T-helper 2 cell (primary cell): ENCODE measurements at regions not wholly inside any gene's neighbourhood (a gene's known extent, or its start where the extent isn't known, plus 50 kb on each side); places are given as distances from the start of the nearest gene placed in this dataset.
"Not testable (repeated sequence)": the region's sequence is repeated elsewhere in the genome, so short reads cannot be mapped to it uniquely, and the experiment has no call there.

Source experiments
- DNase-seq, 5 experiments: peaks; one replicate each; pipeline versions ENCODE4 v3.0.0 to v3.0.0-alpha.2; 2012 to 2022

- DNase-seq, result no peak
Observed at GRCh38 chr11:45000918-45001317, 50.2 kb upstream of the TP53I11 start.

GRCh38 chr11:45001466-45002165 is 50.9 kb upstream of the TP53I11 start:
- no peak for DNase-seq

- no peak for DNase-seq
Observed at GRCh38 chr11:45005106-45005505, 54.4 kb upstream of the TP53I11 start.

DNA sequence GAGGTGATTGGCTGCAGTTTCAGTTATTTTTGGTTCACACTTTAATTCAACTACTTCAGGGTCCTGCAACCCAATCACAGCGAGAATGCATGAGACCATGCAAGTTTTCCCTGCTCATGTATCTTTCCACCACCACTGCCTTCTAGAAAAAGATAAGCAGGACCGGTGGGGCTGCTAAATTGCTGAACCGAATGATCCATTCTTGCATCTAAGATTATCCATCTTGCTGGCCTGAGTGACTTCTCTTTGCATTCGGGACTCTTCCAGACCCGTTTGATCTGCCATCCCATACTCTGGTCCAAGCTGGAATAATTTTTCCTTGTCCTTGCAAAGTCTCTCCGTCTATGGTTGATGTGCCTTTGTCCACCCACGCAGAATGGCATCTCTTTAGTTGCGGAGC is 56.3 kb upstream of the TP53I11 start:
- DNase-seq, result no peak

DNA sequence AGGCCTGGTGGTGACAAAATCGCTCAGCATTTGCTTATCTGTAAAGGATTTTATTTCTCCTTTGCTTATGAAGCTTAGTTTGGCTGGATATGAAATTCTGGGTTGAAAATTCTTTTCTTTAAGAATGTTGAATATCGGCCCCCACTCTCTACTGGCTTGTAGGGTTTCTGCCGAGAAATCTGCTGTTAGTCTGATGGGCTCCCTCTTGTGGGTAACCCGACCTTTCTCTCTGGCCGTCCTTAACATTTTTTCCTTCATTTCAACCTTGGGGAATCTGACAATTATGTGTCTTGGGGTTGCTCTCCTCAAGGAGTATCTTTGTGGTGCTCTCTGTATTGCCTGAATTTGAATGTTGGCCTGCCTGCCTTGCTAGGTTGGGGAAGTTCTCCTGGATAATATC is 65.3 kb upstream of the TP53I11 start:
- not testable (repeated sequence) for DNase-seq

GRCh38 chr11:45016446-45016845 is 65.8 kb upstream of the TP53I11 start:
- peak in 1 of 5 experiments; percentile 2 for DNase-seq

DNA sequence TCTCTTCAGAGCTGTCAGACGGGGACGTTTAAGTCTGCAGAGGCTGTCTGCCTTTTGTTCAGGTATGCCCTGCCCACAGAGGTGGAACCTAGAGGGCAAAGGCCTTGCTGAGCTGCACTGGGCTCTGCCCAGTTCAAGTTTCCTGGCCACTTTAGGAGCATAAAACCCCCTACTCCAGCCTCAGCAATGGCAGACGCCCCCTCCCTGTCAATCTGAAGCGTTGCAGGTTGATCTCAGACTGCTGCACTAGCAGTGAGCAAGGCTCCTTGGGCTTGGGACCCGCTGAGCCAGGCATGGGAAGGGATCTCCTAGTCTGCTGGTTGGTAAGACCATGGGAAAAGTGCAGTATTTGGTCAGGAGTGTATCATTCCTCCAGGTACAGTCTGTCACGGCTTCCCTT is 66.6 kb upstream of the TP53I11 start:
- no peak for DNase-seq

DNA sequence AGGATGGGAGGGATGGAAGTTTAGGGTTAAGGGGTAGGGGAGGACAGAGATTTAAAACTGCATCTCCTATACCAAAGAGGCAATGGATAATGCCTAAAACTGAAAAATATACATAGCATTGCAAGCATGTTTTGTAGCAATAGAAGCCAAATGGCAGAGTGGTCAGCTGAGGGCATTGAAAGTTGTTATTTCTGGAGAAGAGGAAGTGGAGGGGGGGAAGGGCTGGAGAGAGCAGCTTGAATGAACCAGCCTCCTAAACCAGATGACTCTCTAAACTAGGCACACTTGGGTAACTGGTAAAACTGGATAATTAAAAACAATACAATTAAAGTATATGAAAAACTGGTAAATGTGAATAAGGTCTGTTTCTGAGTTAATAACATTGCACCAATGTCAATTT is 70.3 kb upstream of the TP53I11 start:
- no peak for DNase-seq

GRCh38 chr11:45021692-45022141 is 71.0 kb upstream of the TP53I11 start:
- no peak for DNase-seq

DNA sequence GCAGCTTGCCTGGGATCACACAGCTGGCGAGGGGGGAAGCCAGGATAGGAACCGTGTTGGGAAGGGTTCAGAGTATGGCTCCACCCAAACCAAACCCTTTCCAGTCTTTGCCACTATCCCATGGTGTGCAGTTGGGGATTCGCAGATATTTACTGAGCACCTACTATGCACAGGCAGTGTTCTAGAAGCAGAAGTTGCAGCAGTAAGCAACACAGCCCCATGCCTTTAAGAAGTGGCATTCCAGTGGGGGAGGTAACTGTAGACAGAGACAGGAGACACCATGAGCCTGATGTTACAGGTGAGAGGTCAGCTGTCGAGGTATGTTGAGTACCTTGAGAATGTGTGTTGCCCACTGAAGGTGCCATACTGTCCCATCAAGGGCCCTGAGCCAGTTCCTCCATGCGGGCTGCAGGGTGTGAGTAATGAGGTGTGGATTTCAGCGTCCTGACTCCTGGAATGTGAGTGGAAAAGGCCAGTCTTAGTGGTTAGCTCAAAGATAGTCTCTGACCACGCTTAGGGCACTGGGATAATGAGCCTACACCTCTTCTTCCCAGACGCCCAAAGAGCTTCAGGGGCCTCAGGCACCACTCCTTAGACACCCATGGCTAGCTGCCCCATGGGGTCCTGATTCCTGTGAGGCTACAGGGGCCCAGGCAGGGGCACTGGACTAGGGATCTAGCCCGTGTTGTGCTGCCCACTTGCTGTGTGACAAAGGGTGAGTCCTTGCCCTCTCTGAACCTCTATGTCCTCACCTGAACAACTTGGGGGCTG is 71.8 kb upstream of the TP53I11 start:
- no peak for DNase-seq

GRCh38 chr11:45023065-45023365 is 72.3 kb upstream of the TP53I11 start:
- no peak for DNase-seq

DNA sequence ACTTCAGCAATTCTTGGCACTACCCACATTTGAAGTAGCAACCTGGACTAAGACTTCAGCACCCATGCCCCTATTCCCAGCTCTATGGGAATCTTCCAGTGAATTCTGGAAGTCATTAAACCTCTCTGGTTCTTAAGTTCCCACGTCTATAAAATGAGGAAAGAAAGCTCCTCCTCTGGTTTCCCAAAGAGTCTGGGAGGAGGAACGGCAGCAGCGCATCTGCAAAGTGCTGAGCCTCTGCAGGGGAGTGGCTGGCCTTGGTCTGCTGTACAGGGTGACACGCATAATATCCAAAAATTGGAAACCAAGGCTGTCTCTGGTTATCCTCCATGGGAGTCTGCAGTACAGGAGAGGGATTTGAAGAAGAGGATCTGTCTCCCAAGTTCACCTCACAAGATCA is 73.6 kb upstream of the TP53I11 start:
- no peak for DNase-seq

- DNase-seq, result no peak
Observed at GRCh38 chr11:45024846-45025588, 74.3 kb upstream of the TP53I11 start.

- DNase-seq, result peak in 1 of 5 experiments; percentile 3
Observed at GRCh38 chr11:45025716-45026492, 75.2 kb upstream of the TP53I11 start.

DNA sequence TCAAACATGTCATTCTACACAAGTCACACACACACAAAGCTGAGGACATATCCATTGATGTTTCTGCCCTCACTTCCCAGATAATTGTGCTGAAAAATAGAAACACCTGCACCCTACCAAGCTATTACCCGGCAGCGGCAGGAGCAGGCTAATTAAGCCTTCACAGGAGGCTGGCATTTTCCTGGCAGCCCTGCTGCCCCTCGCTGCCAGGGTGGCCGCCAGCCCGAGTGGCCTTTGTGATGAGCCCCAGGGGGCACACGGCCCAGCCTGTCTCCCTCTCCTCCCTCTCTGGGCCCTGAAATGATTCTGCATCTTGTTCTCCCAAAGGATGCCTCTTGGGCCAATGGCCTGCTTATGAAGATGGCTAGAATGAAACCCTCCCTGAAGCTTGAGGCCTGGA is 76.2 kb upstream of the TP53I11 start:
- no peak for DNase-seq

- no peak for DNase-seq
Observed at GRCh38 chr11:45027312-45027711, 76.6 kb upstream of the TP53I11 start.

DNA sequence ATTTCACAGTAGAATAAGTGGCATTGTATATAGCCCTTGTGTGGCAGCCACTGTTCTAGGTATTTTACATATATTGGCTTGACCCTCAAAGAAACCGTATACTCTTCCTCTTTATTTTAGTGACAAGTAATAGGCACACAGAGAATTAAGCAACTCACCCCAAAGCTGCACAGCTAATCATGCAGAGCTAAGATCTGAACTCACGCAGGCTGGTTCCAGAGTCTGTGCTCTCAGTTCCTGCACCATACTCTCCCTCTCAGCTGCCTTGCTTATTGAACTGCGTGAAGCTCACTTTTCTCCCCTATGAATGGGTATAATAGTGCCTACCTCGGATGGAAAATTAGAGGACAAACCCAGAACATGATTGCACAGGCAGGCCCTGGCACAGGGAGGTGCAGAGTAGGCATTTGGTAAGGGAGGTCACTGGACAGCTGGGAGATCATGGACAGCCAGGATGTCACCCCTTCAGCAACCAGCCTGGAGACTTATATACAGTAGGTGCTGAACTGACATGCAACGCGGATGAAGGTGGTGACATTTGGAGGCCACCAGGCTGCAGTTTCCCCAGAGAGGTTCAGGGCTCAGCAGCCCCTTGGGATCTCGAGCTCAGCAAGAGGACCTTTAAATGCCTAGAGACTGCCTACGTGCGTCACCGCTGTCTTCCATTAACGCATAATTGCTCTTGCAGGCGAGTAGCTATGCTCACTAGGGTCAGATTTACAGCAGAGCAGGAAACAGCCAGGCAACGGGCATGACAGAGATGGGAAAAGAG is 78.4 kb upstream of the TP53I11 start:
- no peak for DNase-seq

DNA sequence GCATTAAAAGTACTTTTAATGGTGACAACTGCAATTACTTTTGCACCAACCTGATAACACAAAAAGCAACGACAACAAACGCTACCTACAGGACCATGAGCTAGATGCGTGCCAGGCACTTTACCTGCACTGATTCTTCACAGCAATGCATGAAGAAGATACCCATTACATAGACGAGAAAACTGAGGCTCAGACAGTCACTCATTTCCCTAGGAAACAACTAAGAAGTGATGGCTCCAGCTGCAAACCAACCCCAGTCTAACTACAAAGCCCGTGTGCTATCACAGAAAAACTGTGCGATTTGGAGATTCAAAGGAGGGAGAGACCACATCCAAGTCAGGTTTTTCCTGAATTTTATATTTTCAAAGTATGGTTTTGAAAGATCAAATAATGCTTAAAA is 80.1 kb upstream of the TP53I11 start:
- DNase-seq, result no peak

DNA sequence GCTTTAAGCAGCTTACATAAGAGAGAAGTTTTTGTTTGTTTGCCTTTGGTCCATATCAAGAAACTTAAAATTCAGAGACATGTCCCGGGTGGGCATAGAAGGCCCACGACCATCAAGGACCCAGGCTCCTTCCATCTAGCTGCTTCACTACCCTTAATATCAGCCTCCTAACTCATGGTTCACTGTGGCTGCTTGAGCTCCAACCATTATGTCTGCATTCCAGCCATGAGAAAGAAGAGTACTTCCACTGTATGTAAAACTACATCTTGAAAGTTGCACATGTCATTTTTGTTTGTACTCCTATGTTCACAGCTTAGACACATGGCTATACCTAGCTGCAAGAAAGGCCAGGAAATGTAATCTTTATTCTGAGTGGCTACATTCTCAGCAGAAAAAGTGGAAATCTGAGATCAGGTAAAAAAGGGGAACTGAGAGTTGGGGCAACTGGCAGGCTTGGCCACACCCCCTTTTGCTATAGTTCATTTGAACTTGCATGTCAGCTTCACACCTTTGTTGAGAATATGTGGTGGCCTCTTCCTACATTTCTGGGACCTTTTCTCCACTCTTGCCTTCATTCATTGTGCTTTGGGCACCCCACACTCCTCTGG is 81.3 kb upstream of the TP53I11 start:
- DNase-seq, result no peak

GRCh38 chr11:45035413-45035812 is 84.7 kb upstream of the TP53I11 start:
- no peak for DNase-seq

DNA sequence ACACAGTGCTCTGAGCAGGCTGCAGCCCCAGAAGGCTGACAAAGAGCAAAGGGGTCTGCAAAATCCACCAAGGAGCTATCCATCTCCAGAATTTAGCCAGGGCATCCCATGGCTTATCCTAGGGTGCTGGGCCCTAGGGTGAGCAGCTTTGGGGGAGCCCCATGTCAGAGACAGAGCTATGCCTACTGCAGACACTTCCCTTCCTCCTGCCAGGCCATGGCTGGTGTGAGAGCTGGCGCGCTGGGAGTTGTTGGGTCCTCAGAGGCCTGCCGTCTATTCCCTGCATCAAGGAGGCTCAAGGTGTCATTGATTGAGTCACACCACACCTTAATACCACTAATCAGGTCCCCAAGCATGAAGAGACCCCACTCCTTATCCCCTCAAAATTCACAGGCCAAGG is 85.3 kb upstream of the TP53I11 start:
- no peak for DNase-seq

- no peak for DNase-seq
Observed at GRCh38 chr11:45036733-45037132, 86.0 kb upstream of the TP53I11 start.
